ENCODE measurements at regions not wholly inside any gene's neighbourhood (a gene's known extent, or its start where the extent isn't known, plus 50 kb on each side); places are given as distances from the start of the nearest gene placed in this dataset.

DNA sequence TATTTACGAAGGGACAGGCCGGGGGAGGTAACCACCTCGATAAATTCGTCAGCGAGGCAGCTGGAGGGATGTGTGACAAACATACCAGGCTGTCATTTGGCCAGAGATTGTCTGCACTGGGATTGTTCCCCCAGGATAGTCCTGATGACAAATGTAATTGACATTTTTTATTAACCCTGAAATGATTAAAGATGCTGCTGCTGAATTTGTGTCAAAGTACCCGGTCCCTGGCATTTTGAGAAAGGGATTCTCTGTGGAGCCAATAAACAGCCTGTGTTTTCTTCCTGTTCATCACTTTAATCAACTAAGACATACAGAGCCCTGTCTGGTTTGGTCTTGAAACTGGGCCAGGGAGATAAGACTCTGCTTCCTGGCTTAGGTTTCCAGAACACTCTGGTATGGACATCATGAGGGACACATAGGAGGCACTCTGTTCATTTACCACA, 117.6 kb downstream of the SLC25A47 start:
- no peak for DNase-seq

DNA sequence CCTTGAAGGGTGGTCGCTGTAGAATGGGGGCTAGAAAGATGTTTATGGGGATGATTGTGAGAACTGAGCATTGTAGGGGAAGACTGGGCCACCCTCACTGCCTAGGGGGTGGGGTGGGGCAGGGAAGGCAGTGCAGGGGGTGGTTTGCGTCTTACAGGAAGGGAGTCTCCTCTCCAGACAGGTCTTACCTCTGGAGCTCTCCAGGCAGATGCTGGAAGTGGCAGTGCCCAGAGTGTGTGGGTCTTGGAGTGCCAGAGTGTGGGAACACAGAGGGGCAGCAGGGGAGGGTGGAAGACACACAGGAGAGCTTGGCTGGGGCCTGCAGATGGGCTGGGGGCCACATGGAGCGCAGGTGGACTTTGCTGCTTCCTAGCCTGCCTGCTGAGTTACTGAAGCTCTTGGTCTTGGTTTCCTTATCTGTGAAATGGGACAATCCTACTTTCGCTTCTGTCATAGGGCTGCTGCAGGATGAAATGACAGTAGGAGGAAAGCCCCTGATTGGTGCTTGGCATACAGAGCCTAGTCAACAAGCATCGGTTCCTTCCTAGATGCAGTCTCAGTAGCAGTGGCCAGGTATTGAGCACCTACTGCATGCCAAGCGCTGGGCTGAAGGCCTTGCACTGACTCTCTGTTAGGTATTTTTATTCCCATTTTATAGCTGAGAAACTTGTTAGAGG, 118.3 kb downstream of the SLC25A47 start:
- DNase-seq: no peak

DNA sequence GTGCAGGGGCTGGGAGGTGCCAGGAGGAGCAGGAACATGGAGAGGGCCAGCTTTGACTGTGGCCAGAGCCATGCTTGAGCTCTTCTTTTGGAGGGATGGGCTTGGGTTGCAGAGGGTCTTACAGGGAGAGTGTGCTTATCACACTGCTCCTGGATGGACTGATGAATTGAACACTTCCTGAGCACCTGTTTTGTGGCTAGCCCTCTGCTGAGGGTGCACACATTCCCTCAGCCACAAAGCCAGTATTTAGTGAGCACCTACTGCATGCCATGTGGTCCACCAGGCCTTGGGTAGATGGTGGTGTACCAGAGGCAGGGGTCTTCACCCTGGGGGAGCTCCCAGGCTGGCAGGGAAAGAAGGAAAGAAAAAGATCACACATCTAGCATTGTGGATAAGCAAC, 118.9 kb downstream of the SLC25A47 start:
- no peak for DNase-seq

DNA sequence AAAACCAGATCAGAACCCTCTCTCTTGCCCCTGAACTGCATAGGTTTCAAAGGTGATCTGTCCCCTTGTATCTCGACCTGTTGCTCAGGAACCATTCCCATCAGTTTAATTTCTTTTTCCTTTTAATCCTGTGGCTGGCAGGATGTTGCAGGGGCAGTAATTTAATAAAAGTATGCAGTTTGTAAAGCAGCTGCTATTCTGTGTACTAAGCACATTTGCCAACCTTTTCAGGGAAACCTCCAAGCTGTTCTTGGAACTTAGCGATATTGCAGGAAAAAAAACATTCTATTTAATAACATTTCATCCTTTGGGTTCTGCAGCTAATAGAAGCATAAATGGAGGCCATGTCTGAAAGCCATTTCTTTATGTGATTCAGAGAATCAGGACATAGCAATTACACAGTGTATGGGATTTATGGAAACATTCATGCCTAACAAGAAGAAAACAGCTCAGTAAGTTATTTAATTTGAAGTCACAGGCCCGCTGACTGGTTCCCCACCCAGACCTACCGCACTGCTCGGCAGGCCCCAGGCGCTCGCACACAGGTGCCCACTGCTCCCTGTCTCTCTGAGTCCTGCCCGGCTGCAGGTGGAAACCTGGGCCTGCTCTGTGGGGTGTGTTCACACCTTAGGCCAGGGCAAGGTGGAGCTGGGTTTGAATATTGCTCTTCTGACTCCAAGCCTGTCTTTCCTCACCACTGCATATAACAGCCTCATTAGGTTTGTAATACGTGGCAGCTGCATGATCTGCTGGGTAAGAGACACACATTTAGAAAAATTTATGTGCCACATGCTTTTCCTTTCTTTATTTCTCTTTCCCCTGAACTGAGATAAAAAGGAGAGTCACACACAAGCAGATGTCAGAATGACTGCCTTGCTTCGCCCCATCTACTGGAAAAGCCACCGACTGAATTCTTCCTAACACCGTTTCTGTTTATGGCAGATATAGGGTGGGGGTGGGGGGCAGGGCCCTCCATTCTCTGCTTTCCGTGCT, 119.7 kb downstream of the SLC25A47 start:
- no peak for DNase-seq

DNA sequence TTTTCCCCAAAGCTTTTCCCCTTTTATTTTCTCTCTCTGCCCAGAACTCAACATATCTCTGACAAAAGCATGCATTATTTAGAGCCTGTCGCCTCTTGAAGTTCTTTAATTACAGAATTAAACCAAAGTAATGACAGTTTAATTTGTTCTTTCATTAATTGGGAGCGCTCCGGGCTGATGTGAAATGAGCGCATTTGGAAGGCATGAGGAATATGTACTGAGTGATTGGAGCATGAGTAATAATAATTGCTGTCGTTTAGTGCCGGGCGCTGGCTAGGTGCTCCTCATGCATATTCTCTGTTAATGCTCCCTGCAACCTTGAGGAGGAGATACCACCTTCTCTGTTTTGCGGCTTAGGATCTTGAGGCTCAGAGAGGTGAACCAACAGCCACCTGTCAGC, 120.5 kb downstream of the SLC25A47 start:
- DNase-seq: no peak

DNA sequence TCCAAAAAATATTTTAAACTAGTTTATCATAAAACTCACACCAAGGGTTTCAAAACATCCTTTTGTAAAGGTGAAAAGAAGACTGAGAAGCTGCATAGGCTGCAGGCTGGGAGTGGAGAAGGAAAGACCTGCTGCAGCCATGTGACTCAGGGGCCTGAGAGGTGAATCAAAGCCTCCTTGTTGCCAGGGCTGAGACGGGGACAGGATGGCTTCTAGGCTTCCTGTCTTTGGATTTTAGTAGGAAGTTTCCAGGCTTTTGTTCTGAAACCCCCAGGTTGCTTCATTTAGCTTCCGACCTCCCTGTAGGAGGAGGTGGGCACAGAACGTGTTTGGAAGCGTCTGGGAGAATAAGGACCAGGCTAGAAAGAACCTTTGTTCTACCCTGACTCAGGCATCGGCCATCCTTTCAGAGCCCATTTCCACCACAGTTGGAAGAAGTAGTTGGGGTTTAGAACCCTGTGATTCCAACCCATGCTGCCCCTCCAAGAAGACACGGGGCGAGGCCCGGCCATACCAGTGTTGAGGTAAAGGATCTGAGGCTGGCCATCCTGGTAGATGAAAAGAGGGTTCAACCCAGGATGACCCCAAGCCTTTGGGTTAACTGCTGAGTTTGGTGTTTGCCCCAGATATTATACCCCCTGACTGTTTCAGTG, 122.4 kb downstream of the SLC25A47 start:
- DNase-seq: no peak

DNA sequence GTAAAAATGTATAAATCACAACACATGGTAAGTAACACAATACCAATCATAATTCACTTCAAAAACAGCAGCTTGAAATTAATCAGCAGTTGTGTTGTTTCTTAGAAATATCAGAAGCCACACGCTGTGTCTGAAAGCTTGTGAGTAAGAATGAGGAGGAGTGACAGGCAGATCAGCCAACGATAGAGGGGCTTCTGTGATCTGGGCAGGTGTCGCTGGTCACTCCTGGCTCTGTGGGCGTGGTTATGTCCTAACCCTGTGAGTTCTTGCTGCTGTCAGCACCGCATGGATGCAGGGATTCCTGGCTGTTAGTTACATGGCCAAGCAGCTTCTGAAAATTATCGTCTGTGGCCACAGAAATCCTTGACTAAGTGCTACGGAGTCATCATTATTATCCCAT, 123.4 kb downstream of the SLC25A47 start:
- no peak for DNase-seq

DNA sequence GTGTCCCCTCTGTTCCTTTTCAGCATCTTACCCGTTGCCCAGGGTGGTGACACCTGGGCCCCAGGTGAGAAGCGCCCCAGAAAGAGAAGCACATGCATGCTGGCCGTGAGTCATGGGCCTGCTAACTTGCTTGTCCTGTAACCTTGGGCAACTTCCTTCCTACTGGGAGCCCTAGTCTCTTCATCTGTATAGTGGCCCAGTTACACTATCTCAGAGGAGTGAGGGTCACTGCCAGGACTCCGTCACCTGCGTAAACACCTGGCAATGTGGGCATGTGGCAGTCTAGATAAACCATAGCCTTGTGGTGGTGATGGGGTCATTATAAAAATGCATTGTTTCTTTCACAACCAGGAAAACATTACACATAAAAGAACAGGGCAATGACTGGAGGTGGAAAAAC, 125.2 kb downstream of the SLC25A47 start:
- DNase-seq: no peak

DNA sequence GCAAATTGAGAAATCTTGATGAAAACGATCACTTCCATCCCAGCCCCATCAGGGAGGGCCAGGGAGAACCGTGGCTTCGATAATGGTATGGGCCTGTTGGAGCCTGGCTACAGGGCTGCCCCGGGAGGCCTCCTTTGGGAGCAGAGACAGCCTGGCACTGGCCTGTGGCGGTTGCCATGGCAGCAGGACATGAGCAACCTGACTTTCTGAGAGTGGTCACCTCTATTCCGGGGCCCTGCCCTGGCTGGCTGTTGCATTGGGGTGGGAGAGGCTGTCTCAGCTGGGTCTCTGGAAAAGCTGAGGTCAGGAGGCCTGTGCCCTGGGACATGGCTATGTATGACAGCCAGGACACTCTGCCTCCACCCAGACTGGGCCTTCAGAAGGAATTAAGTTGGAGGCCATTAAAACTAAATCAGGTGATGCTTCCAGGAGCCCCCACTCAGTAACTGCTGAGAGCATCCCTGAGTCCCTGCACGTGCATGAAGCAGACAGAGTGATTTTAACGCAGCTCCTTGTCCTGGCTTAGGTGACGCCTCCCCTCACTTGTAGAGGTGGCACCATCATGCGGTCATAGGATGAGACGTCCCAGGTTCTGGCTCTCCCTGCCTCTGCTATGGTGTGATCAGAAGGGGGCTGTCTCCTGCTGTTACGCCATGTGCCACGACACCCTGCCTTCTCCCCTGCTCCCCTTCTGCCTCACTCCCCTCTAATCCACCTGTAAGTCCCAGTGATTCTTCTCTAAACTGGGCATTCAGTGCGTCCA, 126.3 kb downstream of the SLC25A47 start:
- DNase-seq: no peak

DNA sequence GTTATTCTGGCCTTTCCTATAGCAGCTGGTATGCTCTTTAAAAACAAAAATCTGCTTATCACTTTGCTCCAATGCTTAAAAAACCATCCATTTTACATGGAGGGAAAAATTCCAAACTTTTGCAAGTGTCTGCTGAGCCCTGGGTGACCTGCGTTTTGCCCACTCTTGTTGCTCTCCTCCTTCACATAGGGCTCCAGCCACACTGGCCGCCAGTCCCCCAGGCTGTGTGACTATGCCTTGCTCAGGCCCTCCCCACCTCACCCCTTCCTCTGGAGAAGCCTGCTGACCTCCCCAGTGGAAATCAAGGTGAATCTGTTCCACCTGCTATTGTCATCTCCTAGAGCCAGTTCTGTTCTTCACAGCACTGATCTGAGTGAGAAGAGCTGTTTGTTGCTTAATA, 126.9 kb downstream of the SLC25A47 start:
- no peak for DNase-seq

DNA sequence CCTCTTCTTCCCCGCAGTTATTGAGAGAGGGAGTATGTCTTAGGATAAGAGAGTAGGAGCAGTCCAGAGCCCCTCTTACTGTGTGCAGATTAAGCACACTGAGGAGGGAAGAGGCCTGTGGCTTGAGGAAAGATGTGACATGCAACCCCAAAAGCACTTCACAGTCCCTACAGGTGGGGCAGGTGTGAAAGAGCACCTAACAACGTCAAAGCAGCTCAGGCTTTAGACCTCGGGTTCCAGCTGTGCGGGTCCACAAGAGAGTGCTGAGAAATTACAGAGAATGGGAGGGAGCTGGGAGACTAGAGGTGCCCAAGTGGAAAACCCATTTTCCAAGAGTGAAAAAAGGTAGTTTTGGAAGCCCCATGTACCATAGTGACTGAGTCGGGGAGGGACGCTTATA, 127.6 kb downstream of the SLC25A47 start:
- no peak for DNase-seq

DNA sequence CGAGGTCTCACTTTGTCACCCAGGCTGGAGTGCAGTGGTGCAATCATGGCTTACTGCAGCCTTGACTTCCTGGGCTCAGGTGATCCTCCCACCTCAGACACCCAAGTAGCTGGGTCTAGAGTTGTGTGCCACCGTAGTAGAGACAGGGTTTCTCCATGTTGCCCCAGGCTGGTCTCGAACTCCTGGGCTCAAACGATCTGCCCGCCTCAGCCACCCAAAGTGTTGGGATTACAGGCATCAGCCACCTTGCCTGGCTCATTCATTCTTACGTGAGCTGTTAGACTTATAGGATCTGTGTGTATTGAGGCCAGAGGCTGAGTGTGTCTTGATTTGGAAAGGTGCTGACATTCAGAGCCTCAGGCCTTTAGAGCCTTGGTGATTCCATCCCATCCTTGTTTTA, 128.1 kb downstream of the SLC25A47 start:
- DNase-seq: no peak

DNA sequence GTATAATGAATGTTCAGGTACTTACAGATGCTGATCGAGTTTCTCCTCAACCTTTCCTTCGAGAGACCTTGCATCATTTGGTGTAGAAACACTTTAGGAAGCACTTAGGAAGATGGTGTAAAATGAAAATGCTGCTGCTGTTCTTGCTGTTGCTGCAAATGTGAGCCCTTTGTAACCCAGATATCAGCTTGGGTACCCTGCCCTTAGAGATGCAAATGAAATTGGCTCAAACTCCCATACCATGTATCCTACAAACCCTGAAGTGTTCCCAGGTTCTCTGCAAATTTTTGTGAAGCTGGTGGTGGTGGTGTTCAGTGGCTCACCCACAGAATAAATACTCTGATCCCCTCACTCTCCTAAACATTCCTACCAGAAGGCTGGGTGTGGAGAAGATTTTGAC, 130.8 kb downstream of the SLC25A47 start:
- no peak for DNase-seq

DNA sequence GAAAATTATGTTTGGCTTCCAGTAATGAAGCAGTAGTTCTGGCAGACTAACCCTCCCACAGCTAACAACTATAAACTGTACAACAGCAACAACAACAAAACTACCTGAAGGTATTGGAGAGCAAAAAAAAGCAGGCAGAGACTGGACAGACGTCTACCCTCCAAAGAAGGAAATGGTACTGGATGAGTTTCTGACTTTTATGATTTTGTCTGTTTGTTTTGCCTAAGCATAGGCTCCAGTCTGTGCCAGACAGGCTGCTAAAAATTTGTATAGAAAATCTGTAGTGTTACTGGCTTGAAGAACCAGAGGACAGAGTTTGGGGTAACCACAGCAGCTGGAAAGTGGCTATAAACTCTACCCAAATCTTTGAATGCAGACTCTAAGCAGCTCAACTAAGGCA, 131.3 kb downstream of the SLC25A47 start:
- DNase-seq: no peak

DNA sequence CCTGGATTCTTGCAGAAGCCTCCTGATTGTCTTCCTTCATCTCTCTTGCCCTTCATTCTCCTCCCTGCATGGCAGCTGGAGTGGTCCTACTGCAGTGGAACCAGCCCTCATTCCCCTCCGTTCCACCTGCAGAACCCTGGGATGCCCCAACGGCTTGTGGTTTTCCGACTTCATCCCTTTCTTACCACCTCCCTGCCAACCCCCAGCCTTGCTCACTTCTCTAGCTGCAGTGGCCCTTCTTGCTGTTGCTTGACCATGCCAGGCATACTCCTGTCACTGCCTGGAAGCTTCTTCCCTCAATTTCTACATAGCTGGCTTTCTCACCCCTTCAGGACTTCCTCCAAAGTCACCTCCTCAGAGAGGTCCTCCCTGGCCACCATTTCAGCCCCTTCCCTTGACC, 123.3 kb downstream of the BEGAIN start:
- DNase-seq: no peak

DNA sequence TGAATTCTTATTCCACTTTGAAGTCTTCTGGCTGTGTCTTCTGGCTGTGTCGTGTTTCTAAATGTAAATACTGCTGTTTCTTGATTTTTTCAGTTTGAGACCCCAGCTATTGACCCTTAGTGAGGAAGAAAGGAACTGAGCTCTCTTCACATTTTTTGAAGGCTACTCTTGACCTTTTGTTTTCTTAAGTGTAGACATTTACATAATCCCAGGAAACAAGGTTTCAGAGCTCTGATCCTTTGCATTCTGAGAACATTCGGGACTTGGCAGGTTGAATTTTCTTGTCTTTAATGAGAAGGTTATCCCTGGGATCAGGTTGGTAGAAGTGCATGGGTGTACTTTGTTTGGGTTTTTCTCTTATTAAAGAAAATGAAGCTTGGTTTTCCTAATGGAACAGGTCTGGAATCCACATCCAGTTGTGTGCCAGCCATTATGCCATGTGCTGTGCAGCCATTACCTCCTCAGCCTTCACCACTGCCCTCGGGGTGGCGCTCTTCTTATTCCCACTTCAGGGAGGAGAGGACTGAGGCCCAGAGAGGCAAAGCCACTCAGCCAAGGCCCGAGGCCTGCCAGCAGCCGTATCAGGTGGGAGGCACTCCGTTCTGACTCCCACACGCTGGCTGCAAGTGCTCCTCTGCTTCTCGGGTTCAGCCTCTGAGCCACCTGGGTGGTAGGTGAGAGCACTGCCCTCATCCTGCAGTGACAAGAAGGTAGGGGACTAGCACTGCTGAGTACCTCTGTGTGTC, 120.9 kb downstream of the BEGAIN start:
- no peak for DNase-seq

DNA sequence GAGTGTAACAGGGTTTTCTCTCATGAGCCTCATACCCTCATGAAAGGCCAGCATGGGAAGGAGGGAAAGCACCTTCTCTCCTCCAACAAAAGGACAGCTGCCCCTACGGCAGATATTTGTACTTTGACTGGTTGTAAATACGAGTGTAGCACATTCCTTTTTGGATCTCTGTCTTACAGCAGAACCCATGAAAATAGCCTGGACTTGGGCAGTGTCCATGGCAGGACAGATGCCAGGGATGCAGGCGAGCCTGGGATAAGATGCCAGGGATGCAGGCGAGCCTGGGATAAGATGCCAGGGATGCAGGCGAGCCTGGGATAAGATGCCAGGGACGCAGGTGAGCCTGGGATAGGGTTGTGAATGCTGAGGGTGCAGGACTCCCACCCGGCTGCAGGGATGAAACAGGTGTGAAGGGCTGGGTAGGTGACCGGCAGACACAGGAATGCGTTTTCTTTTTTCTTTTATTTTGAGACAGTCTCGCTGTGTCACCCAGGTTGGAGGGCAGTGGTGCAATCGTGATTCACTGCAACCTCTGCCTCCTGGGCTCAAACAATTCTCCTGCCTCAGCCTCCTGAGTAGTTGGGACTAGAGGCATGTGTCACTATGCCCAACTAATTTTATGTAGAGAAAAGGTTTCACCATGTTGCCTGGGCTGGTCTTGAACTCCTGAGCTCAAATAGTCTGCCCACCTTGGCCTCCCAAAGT, 120.0 kb downstream of the BEGAIN start:
- DNase-seq: no peak

DNA sequence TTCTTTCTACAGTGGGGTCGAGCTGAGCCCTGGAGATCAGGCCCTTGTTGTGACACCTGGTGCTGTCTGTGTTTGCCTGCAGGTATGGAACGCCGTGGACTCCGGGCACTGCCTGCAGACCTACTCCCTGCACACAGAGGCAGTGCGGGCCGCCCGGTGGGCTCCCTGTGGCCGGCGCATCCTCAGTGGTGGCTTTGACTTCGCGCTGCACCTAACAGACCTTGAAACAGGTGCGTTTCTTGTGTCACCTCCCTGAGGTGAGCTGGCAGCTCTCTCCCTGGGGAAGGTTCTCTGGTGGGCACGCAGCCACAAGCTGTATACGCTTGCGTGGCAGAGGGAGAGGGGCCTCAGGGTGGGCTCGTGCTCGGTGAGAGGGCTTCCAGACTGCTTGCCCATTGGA, 119.3 kb downstream of the BEGAIN start:
- no peak for DNase-seq

DNA sequence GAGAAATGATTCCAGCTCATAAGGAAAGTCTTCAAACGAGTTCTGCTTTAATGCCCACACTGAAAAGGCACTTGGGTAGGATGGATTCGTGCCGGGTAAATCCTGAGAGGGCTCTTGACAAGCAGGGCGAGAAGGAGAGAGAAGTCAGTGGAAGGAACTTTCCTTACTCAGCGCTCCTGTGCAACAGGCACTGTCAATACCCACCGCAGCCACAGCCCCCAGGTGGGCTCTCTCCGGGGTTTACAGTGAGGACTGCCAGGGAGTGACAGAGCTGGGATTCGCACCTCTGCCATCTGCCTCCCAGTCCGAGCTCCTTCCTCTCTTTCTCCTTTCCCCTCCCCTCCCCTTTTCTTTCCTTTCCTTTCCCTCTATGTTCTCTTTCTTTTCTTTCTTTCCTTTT, 118.7 kb downstream of the BEGAIN start:
- no peak for DNase-seq

DNA sequence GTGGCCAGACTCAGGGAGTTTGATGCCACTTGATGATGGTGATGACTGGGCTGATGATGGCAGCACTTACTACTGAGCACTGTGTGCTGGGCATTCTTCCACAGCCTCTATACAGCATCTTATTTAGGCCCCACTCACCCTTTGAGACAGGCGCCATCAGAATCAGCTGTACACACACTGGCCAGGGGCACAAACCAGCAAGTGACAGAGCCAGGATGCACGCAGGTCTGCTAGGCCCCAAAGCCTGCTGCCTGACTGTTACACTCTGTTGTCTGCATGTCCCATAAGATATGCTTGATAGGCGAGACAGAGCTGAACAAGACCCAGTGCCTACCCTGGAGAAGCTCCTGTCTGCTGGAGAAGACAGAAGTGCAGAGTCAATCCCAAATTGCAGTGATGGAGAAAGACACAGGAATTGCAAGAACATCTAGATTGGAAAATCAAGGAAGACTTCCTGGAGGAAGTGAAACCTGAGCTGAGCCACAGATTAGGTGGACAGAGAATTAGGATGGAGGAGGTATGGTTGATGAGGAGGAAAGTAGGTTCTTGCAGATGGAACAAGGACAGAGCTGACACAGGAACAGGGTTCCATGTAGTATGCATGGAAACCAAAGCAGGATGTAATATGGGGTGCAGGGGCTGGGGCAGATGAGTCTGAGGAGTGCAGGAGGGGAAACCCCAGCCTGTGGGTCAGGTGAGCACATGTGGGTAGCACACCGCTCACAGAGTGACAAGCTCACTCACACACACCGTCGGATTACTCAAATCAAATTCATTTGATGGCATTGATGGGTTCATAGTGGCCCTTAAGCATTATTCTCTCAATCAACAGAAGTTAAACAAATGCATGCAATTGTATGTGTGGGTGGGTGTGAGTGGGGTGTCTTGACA, 117.3 kb downstream of the BEGAIN start:
- no peak for DNase-seq

DNA sequence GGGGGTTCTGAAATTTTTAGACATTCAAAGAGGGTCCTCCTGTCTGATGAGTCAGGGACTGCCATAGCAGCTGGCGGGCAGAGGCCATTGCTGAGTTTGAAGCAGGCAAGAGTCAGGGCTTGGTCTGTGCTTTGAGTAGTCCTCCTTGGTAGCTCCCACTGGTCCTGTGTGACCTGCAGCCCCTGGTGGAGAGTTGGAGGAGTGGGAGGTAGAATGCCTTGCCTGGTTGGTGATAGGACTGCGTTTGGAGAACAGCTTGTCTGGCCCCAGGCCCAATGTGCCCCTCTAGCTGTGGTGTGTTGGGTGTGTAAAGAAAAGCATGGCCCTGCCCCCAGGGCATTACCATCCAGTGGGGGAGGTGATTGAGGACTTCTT, 116.7 kb downstream of the BEGAIN start:
- DNase-seq: no peak
